22Rv1 (cell line): ENCODE measurements at regions not wholly inside any gene's neighbourhood (a gene's known extent, or its start where the extent isn't known, plus 50 kb on each side); places are given as distances from the start of the nearest gene placed in this dataset.

Experiments used
- H3K27ac ChIP-seq: fragments of 450-650 bp; 2 replicates; pipeline ENCODE4 v1.5.1; 2017
- CTCF ChIP-seq: fragments of 450-650 bp; IDR thresholded peaks from 2 replicates; pipeline ENCODE4 v1.5.1; 2017; ENCODE audit warnings: mild to moderate bottlenecking
- ZFX ChIP-seq: fragments of 450-650 bp; IDR thresholded peaks from 2 replicates; pipeline ENCODE4 v1.6.1; 2017; ENCODE audit warnings: antibody characterized with exemption, borderline replicate concordance

- H3K27ac ChIP-seq = no peak overlapping the region
- TF ChIP-seq ZFX (no peak), CTCF (no peak)
These were observed 686.6 kb upstream of the ADAMTS5 start for GRCh38 chr21:27653481-27653880.

GRCh38 chr21:27649762-27650161 is 682.9 kb upstream of the ADAMTS5 start:
- TF ChIP-seq ZFX (no peak), CTCF (no peak)
- no peak overlapping the region for H3K27ac ChIP-seq

- no peak overlapping the region for H3K27ac ChIP-seq
- TF ChIP-seq ZFX (no peak), CTCF (no peak)
These were observed 682.4 kb upstream of the ADAMTS5 start for GRCh38 chr21:27649323-27649722.

GRCh38 chr21:27648560-27648959 is 681.7 kb upstream of the ADAMTS5 start:
- H3K27ac ChIP-seq = no peak overlapping the region
- no peak for TF ChIP-seq CTCF
- TF ChIP-seq ZFX = no peak

- TF ChIP-seq ZFX = no peak
- TF ChIP-seq CTCF = no peak
- no peak overlapping the region for H3K27ac ChIP-seq
These were observed 681.0 kb upstream of the ADAMTS5 start for GRCh38 chr21:27647921-27648320.

GRCh38 chr21:27647401-27647800 is 680.5 kb upstream of the ADAMTS5 start:
- no peak overlapping the region for H3K27ac ChIP-seq
- TF ChIP-seq ZFX = no peak
- TF ChIP-seq CTCF = no peak

- no peak for TF ChIP-seq CTCF
- TF ChIP-seq ZFX = no peak
- H3K27ac ChIP-seq = no peak overlapping the region
These were observed 679.8 kb upstream of the ADAMTS5 start for GRCh38 chr21:27646691-27647090.
